ENCODE measurements at regions not wholly inside any gene's neighbourhood (a gene's known extent, or its start where the extent isn't known, plus 50 kb on each side); places are given as distances from the start of the nearest gene placed in this dataset.
A peak's percentile ranks its signal among the peaks of the same experiment; 100 is the strongest.

DNA sequence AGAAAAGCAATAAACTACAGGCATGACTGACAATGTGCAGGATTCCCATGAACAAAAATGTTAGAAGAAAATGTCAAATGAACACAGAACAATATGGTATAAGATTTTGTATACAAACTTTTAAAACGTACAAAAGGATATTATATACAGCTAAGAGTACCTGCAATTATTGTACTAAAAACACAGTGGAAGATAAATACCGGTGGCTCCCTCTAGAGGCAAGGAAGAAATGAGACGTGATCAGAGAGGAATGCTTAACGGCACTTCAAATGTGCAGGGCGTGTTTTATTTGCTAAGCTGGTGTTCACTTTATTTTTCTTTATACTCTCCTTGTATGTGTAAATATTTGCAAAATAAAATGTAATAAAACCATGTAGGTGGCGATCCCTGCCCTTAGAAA lies 191.8 kb upstream of the SAMSN1 start:
- TF ChIP-seq EZH2phosphoT487 (IDR thresholded peaks at IDR 0.05; ENCODE audit: borderline replicate concordance, low read depth, low read length) (no peak), CTCF (conservative IDR thresholded peaks at IDR 0.05; ENCODE audit: low read length) (peak; percentile 97)
